CD4-positive, alpha-beta T cell treated with Interferon alpha-2 for 1 hour (primary cell): ENCODE measurements at regions not wholly inside any gene's neighbourhood (a gene's known extent, or its start where the extent isn't known, plus 50 kb on each side); places are given as distances from the start of the nearest gene placed in this dataset.
"Not testable (repeated sequence)": the region's sequence is repeated elsewhere in the genome, so short reads cannot be mapped to it uniquely, and the experiment has no call there.

Experiments used
- DNase-seq, 2 donors: peaks; one replicate each; pipeline ENCODE4 v3.0.0-alpha.2; 2020 to 2022

- DNase-seq: no peak
Observed at GRCh38 chr1:29682171-29682918, 446.0 kb downstream of the PTPRU start.

- not testable (repeated sequence) for DNase-seq
Observed at GRCh38 chr1:29681416-29681815, 445.1 kb downstream of the PTPRU start.

DNA sequence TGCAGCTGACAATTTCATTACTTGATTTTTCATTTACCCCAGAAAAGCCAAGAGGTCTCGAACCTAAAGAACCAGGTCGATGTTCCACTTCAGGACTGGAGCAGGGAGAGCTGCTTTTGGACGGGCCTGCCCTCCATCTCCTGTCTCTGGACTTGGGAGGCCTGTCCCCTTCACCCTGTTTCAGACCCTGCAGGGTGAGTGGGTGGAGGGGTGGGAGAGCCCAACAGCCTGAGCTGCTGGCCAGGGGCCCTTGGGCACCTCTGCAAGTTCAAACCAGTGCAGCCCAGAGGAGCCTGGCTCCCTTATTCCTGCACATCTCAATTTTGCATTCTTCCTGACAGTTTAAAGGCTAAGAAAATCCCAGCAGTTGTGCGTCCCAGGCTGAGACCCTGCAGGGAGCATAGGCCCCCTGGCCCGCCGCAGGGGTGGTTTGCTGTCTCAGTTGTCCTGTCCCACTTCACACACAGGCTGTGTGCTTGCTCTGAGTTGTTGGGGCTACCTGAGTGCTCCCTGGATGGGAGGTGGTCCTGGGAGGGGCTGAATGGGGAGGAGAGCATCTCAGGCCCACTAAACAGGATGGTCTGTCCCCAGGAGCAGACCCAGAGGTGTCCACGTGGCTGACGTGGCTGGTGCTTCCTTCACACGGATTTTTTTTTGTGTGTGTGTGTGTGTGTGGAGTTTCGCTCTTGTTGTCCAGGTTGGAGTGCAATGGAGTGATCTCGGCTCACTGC lies 443.7 kb downstream of the PTPRU start:
- DNase-seq: no peak

DNA sequence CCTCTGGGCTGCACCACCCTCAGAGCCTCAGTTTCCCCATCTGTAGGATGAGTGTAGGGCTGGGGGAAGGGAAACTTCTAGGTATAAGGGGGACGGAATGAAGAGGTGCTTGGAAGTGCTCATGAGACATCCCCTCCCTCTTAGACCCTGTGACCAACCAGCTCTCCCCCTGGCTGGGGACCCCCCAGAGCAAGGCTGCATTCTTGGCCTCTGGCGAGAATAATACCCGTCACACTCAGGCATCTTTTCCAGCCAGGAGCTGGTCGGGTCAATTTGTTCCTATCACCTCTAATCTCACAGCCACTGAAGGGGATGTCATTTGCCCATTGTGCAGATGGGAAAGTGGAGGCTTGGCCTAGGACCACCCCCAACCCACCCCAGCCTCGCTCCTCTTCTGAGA lies 443.0 kb downstream of the PTPRU start:
- DNase-seq: no peak

DNA sequence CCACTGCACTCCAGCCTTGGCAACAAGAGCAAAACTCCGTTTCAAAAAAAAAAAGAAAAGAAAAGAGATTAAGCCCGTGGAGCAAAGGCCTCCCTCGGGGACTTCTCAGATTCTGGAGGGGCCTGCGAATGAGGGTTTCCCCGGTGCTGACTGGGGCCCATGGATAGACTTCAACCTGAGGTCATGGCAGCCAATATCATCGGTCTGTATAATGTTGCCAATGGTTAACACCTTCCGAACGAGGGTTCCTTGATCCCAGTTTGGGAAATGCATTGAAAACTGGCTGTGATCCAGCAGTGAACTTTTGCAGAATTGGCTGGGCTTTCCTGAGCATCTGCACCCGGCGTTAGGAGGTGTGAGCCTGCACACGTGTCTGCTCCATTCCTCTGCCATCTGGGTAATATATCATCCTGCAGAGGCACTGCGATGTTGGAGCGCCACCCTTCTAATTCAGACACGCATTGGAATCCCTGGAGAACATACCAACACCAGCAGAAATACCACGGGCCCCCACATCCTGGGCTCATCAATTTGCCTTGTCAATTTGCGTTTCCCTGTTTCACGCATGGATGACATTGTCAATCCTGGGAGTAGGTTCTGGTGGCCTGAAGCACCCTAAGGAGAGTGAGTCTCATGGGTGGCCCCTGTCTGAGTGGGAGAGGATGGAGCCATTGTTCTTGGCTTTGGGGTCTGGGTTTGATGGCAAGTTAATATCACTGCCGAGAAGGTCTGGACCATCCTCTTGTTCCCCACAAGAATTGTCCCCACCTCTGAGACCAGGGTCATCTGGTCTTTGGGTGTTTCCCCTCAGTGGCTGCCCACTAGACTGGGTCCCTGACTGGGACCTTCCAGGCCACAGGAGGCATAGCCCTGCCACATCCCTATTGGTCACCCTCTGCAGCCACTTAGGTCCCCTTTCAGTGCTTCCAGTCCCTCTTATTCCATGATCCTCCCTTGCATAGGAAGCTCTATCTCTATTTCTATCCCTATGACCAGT lies 441.0 kb downstream of the PTPRU start:
- DNase-seq: no peak

GRCh38 chr1:29676496-29676895 lies 440.2 kb downstream of the PTPRU start:
- no peak for DNase-seq

DNA sequence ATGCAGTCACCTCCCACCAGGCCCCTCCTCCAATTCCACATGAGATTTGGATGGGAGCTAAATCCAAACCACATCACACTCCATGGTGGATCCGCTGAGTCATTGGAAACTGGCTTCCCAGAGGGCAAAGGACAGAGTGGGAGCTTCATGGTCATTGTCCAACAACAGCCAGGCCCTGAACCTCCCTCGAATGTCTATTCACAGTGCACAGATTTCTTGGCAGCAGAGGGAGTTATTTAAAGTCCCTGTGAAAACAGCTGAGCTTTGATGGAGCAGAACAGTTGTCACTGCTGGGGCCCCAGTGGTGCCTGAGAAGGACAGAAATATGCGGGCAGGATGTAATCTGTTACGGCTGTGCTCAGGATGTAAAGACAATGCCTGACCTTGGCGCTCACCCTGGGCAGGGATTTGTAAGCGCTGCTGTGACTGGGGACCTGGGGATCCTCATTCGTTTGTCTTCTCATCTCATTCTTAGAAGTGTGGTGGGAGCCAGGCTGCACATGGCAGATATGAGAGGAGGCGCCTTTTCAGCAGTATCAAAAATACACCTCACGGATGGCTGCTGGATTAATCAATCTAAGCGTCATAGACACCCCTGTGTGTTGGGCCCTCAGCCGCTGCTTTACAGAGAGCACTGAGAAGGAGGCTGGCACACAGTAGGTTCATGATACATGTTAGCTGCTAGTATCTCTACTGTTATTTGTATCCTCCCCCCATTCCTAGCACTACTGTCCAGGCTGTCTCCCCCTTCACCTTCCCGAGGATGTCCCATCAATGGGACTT lies 439.4 kb downstream of the PTPRU start:
- no peak for DNase-seq

DNA sequence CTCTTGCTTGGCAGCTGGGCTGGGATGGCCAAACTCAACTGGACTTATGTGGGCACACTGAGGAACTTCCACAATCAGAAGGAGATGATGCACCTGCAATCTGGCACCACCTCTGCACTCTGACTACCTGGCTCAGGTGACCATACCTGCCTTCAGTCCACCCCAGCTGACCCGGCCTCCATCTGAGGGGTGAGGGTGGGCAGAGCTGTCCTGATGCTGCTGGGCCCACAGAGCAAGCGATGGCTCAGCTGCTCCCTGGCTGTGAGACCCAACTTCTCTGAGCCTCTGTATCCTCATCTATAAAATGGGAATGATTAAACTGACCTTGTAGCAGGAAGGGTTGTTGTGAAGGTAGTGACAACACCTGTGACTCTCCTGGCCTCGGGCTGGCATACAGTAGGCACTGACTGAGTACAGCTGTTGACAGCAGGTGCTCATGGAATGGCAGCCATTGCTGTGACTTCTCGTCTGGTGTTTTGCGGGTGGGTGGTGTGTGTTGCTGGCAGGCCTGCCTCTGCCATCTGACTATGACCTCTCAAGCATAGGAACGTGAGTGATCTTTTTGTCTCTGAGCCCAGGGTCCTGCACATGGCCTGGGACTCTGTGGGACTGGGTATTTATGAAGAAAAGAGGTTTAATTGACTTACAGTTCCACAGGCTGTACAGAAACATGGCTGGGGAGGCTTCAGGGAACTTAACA lies 438.5 kb downstream of the PTPRU start:
- DNase-seq: no peak

GRCh38 chr1:29673669-29674626 lies 437.6 kb downstream of the PTPRU start:
- DNase-seq: no peak

GRCh38 chr1:29673228-29673500 lies 436.8 kb downstream of the PTPRU start:
- no peak for DNase-seq

DNA sequence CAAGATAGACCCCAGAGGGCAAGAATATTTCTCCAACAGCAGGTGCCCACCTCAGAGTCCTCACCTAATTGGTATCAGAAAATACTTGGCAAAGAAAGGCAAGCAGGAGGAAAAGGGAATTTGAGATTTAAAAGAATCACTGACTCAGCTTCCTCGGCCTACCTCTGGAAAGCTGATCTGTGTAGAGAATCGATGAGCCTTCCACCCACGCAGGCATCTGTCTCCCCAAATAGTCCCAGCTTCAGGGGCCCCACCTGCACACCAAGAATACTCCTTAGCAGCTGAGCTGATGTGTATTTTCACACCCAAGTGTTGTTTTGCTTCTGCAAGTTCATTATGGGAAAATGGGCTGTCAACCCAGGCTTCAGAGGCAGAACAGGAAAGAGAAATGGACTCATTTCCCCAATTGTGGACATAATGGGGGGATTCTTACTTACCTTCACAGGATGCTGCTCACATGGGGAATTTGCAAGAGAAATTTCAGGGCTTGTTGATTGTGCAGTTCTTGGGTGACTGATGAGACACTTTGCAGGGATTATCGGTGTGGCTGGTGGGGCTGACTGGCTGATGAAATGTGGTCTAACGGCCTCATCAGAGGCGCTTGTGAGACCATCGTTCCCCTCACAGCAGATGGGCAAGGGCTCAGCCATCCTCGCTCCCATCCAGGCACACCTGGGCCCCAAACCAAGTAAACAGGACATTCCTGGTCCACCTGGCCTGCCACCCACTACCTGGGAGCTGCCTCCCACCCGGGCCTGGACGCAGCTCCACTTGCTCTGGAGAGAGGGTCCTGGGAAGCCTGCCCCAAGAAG lies 436.3 kb downstream of the PTPRU start:
- no peak for DNase-seq

DNA sequence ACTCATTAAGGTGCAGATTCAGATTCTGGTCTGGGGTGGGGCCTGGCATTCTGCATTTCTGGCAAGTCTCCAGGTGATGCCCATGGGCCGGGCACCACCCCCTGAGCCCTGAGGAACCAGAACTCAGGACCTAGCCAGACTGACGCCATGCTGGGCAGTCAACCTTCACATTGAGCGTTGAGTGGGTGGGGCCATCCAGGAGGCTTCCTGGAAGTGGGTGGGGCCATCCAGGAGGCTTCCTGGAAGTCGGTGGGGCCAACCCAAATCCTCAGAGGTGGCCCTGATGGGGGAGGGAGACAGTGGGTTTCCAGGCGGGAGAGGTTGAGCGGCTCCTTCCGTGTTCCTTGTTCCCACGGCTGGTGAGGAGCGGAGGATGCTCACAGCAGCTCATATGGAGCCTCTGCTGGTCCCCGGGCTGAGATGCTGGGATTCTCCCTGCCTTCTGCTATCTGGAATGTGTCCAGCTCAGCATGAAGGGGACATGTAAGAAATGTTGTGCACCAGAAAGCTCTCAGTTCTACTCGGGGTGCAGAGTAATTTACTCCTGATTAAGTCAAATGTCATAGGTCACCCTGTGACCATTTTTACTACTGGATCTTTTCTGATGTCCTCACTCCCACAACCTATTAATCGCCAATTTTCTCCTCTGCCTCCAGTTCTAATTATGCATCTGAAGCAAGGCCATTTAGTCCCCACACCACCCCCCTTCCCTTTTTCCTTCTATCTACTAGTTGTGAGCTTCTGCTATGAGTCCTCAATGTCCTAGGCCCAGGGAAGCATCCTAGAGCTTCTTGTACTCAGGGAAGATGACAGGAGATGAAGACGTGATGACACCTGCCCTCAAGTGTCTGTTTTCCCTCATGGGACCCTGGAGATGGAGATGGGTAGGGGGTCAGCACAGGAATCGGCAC lies 435.4 kb downstream of the PTPRU start:
- no peak for DNase-seq

DNA sequence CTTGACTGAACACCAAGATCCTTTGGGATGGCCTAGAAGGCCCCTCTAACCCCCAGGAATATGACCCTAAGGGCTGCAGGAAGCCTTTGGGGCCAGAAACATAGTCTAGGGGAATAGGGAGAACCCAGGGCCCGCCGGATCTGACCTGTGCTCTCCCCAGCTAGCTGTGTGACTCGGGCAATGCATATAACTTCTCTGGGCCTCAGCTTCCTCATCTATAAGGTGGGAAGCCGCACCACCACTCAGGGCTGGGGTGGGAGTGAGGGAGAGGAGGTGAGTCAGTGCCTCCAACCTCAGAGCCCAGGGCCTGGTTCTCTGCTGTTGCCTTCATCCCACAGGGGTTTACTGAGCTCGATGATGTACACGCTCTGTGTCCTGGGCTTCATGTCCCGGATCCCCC lies 434.4 kb downstream of the PTPRU start:
- no peak for DNase-seq

DNA sequence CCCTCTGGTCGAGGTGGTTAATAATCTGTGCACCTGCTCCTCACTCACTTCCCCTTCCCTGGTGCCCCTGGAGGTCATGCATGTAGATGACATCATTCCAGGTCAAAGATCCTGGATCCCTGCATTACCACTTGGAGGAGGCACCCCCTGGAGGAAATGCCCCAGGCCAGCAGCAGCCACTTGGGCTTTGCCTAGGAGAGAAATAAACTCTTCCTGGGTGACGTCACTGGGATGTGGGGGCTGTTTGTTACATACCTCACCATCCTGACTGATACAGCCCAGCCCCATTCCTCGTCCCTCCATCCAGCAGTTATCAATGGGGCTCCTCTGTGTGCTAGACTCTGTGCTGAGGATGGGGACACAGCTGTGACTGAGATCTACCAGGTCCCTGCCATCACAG lies 433.6 kb downstream of the PTPRU start:
- no peak for DNase-seq

DNA sequence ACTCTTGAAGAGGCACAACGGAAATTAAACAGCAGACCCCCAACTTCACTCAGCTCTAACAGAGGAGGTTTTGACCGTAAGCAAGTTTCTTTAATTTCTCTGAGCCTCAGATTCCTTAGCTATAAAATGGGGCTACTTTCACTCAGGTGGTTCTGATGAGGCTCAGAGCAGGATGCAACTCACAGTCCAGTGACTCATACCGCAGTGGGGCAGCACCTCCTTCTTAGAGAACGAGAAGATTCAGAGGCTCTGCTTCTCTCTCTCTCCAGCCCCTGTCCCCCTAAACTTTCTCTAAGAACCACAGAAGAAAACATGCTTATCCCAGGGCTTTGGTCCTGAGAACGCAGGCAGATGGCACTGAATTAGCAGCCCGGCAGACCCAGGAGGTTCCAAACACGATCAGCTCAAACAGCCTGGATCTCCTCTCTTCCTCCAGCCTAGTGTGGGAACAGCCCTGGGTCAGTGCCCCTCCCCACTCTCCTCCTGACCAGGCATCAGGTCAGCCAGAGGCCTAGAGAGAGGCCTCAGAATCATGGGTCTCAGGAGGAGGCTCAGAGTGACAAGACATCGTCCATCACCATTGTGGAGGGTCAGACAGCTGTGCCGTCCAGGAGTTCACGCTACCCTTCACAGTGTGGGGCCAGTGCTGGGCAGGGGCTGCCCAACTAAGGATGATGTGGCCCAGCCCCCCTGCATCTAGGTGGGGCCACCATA lies 433.0 kb downstream of the PTPRU start:
- DNase-seq: no peak

GRCh38 chr1:29668551-29669157 lies 432.3 kb downstream of the PTPRU start:
- no peak for DNase-seq

- DNase-seq: no peak
Observed at GRCh38 chr1:29667951-29668350, 431.6 kb downstream of the PTPRU start.

GRCh38 chr1:29664711-29665110 lies 428.4 kb downstream of the PTPRU start:
- DNase-seq: no peak
